ENCODE measurements at regions not wholly inside any gene's neighbourhood (a gene's known extent, or its start where the extent isn't known, plus 50 kb on each side); places are given as distances from the start of the nearest gene placed in this dataset.

DNA sequence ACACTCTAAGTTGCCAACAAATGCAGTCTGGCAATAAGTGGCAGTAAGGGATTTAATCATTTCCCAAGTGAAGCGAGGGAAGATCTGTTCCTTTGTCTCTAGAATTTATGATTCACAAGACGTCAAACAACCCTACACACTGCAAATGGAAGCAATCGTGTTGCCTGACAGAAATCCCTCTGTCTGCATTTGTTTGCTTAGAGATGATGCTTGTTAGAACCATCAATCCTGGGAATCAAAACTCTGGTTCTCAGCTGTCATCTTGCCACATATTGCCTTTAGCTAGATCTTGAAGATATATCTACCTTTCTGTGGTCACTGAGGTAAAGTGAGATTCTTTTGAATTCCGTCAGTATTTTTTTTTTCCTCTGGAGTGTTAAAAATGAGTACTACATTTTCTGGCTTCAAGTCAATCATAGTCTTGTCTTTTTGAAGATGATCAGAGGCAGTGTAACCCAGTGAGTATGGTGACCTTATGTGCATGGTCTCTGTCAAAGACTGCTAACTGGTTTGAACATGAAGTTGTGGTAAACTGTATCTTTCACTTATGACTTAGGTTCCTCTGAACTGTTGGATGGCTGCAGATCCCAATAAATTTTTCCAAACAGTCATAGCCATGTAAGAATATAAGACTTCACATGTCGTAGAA, 106.4 kb upstream of the STARD4 start:
- 74% methylated on average over 5 of the region's 5 CpGs for WGBS (ENCODE audit: low lambda C conversion rate)
- Histone ChIP-seq H3K4me3 (ENCODE audit: low read depth in 2 of 2, low read length in 1 of 2) (no peak overlapping the region), H3K79me2 (ENCODE audit: insufficient read depth) (no peaks in the 10 kb centered on the region), H3K9me2 (no peaks in the 10 kb centered on the region), H4K20me1 (ENCODE audit: insufficient read depth) (no peaks in the 10 kb centered on the region), H3K4me1 (ENCODE audit: control insufficient read depth in 1 of 2, insufficient read depth in 2 of 2, low read depth in 1 of 2, low read length in 1 of 2) (no peaks in the 10 kb centered on the region), H3K36me3 (replicated peaks in 1 of 2; ENCODE audit: control insufficient read depth in 1 of 2, insufficient read depth in 2 of 2, low read length in 1 of 2) (no peaks in the 10 kb centered on the region), H3K27me3 (ENCODE audit: insufficient read depth) (no peaks in the 10 kb centered on the region), H3F3A (replicated peaks; ENCODE audit: insufficient read depth) (no peaks in the 10 kb centered on the region), H3K4me2 (no peak overlapping the region), H3K9ac (no peak overlapping the region), H3K9me3 (no peaks in the 10 kb centered on the region), H3K27ac (ENCODE audit: low read depth in 2 of 2, low read length in 1 of 2) (no peak overlapping the region), H2AFZ (ENCODE audit: low read depth) (no peak overlapping the region)
- ChIA-PET CTCF (no interaction called here), POLR2A (no interaction called here)
- no peak for DNase-seq
- TF ChIP-seq TAF1 (IDR thresholded peaks at IDR 0.05; ENCODE audit: borderline replicate concordance, low read depth, low read length) = no peak
- no peak for TF ChIP-seq SMC3 (IDR thresholded peaks at IDR 0.05; ENCODE audit: low read depth, low read length)
- no peak for TF ChIP-seq GATA2 (CRISPR knock-in tag; IDR thresholded peaks at IDR 0.05)
- no peak for TF ChIP-seq YY1 (IDR thresholded peaks at IDR 0.05; ENCODE audit: low read depth)
- TF ChIP-seq NRF1 (IDR thresholded peaks at IDR 0.05; ENCODE audit: low read depth, low read length) = no peak
- TF ChIP-seq FOXJ3 (CRISPR knock-in tag; IDR thresholded peaks at IDR 0.05) = no peak
- TF ChIP-seq NFIC (IDR thresholded peaks at IDR 0.05; ENCODE audit: borderline replicate concordance) = no peak
- TF ChIP-seq EZH2phosphoT487 (IDR thresholded peaks at IDR 0.05; ENCODE audit: borderline replicate concordance, low read depth) = no peak
- TF ChIP-seq SIN3A (IDR thresholded peaks at IDR 0.05; ENCODE audit: borderline replicate concordance, low read depth, low read length) = no peak
- TF ChIP-seq EP300 (IDR thresholded peaks at IDR 0.05; ENCODE audit: borderline replicate concordance in 1 of 2, low read depth in 1 of 2, low read length in 1 of 2) = no peak
- no peak for TF ChIP-seq FOXM1 (IDR thresholded peaks at IDR 0.05; ENCODE audit: low read depth)
- TF ChIP-seq MXI1 (IDR thresholded peaks at IDR 0.05; ENCODE audit: low read depth, low read length) = no peak
- no peak for TF ChIP-seq RFX5 (IDR thresholded peaks at IDR 0.05; ENCODE audit: low read length)
- TF ChIP-seq, protein P1, sequence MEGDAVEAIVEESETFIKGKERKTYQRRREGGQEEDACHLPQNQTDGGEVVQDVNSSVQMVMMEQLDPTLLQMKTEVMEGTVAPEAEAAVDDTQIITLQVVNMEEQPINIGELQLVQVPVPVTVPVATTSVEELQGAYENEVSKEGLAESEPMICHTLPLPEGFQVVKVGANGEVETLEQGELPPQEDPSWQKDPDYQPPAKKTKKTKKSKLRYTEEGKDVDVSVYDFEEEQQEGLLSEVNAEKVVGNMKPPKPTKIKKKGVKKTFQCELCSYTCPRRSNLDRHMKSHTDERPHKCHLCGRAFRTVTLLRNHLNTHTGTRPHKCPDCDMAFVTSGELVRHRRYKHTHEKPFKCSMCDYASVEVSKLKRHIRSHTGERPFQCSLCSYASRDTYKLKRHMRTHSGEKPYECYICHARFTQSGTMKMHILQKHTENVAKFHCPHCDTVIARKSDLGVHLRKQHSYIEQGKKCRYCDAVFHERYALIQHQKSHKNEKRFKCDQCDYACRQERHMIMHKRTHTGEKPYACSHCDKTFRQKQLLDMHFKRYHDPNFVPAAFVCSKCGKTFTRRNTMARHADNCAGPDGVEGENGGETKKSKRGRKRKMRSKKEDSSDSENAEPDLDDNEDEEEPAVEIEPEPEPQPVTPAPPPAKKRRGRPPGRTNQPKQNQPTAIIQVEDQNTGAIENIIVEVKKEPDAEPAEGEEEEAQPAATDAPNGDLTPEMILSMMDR (IDR thresholded peaks at IDR 0.05) = no peak
- TF ChIP-seq, protein P2, sequence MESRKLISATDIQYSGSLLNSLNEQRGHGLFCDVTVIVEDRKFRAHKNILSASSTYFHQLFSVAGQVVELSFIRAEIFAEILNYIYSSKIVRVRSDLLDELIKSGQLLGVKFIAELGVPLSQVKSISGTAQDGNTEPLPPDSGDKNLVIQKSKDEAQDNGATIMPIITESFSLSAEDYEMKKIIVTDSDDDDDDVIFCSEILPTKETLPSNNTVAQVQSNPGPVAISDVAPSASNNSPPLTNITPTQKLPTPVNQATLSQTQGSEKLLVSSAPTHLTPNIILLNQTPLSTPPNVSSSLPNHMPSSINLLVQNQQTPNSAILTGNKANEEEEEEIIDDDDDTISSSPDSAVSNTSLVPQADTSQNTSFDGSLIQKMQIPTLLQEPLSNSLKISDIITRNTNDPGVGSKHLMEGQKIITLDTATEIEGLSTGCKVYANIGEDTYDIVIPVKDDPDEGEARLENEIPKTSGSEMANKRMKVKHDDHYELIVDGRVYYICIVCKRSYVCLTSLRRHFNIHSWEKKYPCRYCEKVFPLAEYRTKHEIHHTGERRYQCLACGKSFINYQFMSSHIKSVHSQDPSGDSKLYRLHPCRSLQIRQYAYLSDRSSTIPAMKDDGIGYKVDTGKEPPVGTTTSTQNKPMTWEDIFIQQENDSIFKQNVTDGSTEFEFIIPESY (IDR thresholded peaks at IDR 0.05; ENCODE audit: borderline replicate concordance, low read depth) = no peak
- TF ChIP-seq, protein P3, sequence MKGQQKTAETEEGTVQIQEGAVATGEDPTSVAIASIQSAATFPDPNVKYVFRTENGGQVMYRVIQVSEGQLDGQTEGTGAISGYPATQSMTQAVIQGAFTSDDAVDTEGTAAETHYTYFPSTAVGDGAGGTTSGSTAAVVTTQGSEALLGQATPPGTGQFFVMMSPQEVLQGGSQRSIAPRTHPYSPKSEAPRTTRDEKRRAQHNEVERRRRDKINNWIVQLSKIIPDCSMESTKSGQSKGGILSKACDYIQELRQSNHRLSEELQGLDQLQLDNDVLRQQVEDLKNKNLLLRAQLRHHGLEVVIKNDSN (IDR thresholded peaks at IDR 0.05; ENCODE audit: borderline replicate concordance, low read depth) = no peak
- TF ChIP-seq, protein P4, sequence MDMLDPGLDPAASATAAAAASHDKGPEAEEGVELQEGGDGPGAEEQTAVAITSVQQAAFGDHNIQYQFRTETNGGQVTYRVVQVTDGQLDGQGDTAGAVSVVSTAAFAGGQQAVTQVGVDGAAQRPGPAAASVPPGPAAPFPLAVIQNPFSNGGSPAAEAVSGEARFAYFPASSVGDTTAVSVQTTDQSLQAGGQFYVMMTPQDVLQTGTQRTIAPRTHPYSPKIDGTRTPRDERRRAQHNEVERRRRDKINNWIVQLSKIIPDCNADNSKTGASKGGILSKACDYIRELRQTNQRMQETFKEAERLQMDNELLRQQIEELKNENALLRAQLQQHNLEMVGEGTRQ (IDR thresholded peaks at IDR 0.05; ENCODE audit: borderline replicate concordance, low read depth, low read length) = no peak
- TF ChIP-seq JUND (IDR thresholded peaks at IDR 0.05) = no peak
- no peak for TF ChIP-seq GABPA (IDR thresholded peaks at IDR 0.05; ENCODE audit: low read depth)
- TF ChIP-seq, protein P5, sequence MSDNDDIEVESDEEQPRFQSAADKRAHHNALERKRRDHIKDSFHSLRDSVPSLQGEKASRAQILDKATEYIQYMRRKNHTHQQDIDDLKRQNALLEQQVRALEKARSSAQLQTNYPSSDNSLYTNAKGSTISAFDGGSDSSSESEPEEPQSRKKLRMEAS (IDR thresholded peaks at IDR 0.05; ENCODE audit: low read depth) = no peak
